Small intestine (tissue), 7 donors: ENCODE measurements at regions not wholly inside any gene's neighbourhood (a gene's known extent, or its start where the extent isn't known, plus 50 kb on each side); places are given as distances from the start of the nearest gene placed in this dataset.

Experiments used
- DNase-seq, 2 donors: peaks; one replicate each; pipeline versions ENCODE4 v3.0.0 to v3.0.0-alpha.2; 2013
- FAIRE-seq: peaks from 2 replicates; lab custom pipeline; 2012; peaks lifted over from hg19 to GRCh38; lab: Jason Lieb, UNC
- H3K27ac ChIP-seq, 3 donors: one replicate each; pipeline ENCODE4 v1.5.1; 2013; ENCODE audit warnings: low read length in 2 of 3, mild to moderate bottlenecking in 2 of 3, control low read depth in 1 of 3, inconsistent platforms in 1 of 3, low read depth in 1 of 3, moderate library complexity in 1 of 3
- H3K27me3 ChIP-seq, 3 donors: one replicate each; pipeline ENCODE4 v1.6.1; 2013; ENCODE audit warnings: low read length in 3 of 3, inconsistent platforms in 1 of 3; ENCODE audit not compliant: control insufficient read depth in 3 of 3, insufficient read depth in 3 of 3
- H3K36me3 ChIP-seq, 3 donors: one replicate each; pipeline ENCODE4 v1.6.1; 2013; ENCODE audit warnings: low read length in 3 of 3, inconsistent platforms in 1 of 3, low read depth in 1 of 3, mild to moderate bottlenecking in 1 of 3, moderate library complexity in 1 of 3; ENCODE audit not compliant: control insufficient read depth in 3 of 3, insufficient read depth in 2 of 3
- H3K4me1 ChIP-seq, 3 donors: one replicate each; pipeline ENCODE4 v1.6.1; 2013; ENCODE audit warnings: low read length in 2 of 3, inconsistent platforms in 1 of 3, low read depth in 1 of 3, mild to moderate bottlenecking in 1 of 3, moderate library complexity in 1 of 3; ENCODE audit not compliant: control insufficient read depth in 3 of 3, insufficient read depth in 2 of 3
- H3K4me3 ChIP-seq, 3 donors: one replicate each; pipeline ENCODE4 v1.5.1; 2013; ENCODE audit warnings: low read length in 3 of 3, control low read depth in 1 of 3, inconsistent platforms in 1 of 3, low read depth in 1 of 3, mild to moderate bottlenecking in 1 of 3, moderate library complexity in 1 of 3
- H3K9me3 ChIP-seq, 2 donors: one replicate each; pipeline ENCODE4 v1.6.1; 2013; ENCODE audit warnings: low read depth in 1 of 2, low read length in 1 of 2; ENCODE audit not compliant: control insufficient read depth in 2 of 2, insufficient read depth in 1 of 2
- WGBS, 3 donors: extraction: QIAGEN DNeasy Blood & Tissue Kit; methylation state at CpG; one replicate each; pipeline ENCODE4 v1.1.7; 2013; 5-methylcytosine and 5-hydroxymethylcytosine counted together
- donor health status: healthy with polysubstance abuse.
- donor health status: control.
- donor health status: control.
- donor health status: Bipolar disorder and iron deficiency.
- donor health status: healthy.

DNA sequence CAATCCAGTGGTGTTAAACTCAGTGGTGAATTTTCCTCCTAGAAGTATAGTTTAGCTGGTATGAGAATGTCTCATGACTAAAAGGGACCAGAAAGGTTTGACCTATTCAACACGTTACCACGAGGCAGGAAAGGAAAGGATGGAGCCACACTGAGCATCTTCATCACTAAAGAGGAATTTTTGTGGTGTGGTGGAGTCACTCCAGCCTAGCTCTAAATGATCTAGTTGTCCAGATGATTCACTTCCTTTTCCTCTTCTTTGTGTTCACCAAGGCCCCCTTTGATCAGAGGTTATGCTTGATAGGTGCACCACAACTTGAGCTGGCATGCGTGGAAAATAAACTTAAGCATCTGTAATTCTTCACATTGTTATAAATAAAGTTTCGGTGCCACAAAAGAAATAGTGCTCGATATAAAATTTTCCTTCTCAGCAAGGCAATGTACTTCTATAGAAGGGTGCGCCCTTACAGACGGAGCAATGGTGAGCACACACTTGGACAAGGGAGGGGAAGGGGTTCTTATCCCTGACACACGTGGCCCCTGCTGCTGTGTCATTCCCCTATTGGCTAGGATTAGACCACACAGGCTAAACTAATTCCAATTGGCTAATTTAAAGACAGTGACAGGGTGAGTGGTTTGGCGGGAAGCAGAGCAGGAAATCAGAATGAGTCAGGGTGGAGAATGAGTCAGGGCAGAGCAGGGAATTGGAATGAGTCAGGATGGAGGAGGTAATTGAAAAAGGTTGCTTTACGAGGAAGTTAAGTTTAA is 254.6 kb downstream of the HS3ST3A1 start:
- Histone ChIP-seq H3K27ac (no peak overlapping the region), H3K27me3 (no peaks in the 10 kb centered on the region), H3K4me3 (no peak overlapping the region), H3K36me3 (no peaks in the 10 kb centered on the region), H3K9me3 (peaks cover 0 to 3% of the 10 kb centered on the region in 2 donors), H3K4me1 (no peaks in the 10 kb centered on the region)
- no peak for FAIRE-seq
- DNase-seq: no peak
- 70 to 77% (median 75%) methylated on average over 10 of the region's 10 CpGs for WGBS, 3 donors

DNA sequence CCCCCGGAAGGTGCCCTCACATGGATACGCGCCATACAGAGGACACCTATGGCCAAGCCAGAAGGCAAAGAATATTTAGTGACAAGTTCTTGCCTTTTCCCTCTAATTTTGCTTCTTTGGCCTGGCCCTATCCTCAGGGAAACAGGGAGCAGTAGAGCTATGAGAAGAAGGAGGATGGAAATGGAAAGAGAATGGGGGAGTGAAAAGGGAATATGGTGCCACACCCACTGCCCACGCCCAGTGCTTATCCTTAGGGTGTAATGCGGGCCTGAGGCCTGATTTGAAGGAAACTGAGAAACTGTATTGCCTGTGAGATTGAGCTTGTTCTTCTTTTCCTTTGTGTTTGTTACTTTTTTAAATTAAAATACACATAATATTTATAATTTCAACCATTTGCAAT is 255.1 kb downstream of the HS3ST3A1 start:
- peaks cover 0 to 3% of the 10 kb centered on the region in 2 donors for H3K9me3 ChIP-seq
- 84 to 91% (median 86%) methylated on average over 5 of the region's 5 CpGs for WGBS, 3 donors
- no peak for DNase-seq
- H3K27ac ChIP-seq: peak overlapping the region in 1 of 3 donors; percentile 49
- no peaks in the 10 kb centered on the region for H3K36me3 ChIP-seq
- no peak overlapping the region for H3K4me3 ChIP-seq
- no peaks in the 10 kb centered on the region for H3K4me1 ChIP-seq
- no peak for FAIRE-seq
- no peaks in the 10 kb centered on the region for H3K27me3 ChIP-seq

DNA sequence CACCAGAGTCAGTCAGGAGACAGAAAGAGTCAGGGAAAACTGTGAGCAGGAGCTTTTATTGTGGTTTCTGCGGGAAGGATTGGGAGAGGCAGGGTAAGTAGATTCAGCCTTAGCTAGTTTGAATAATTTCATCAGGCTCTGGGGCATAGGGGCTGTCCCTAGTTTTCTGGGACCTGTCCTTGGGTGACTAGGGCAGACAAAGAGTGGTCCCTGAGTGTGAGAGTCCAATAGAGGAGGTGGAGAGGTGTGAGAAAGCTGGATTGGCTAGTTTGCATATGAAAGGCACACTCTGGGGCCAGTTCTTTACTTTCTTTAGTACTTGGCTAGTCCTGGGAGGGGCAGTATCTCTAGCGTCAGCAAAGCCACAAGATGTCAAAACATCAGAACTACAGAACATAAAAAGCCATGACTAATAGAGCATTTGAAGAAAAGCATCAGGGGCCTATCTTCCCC is 255.6 kb downstream of the HS3ST3A1 start:
- Histone ChIP-seq H3K27me3 (no peaks in the 10 kb centered on the region), H3K9me3 (peaks cover 0 to 3% of the 10 kb centered on the region in 2 donors), H3K36me3 (no peaks in the 10 kb centered on the region), H3K27ac (no peak overlapping the region), H3K4me3 (no peak overlapping the region), H3K4me1 (no peaks in the 10 kb centered on the region)
- FAIRE-seq: no peak
- WGBS, 3 donors: 66 to 75% (median 74%) methylated on average over 2 of the region's 2 CpGs
- no peak for DNase-seq

DNA sequence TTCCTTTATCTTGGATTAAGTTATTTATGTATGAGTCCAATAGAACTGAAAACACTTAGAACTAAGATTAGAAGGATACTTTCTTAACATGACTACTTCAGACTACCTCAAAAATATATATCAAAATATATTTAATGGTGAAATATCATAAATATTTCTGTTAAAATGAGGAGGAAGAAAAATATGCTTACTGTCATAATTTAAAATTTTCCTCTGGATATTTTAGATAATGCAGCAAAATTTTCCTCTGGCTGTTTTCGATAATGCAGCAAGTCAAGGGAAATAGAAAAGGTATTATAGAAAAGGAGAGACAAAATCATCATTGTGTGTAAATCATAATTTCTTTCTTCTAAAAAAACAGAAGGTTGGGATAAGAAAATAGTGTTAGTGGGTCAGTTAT is 263.3 kb downstream of the HS3ST3A1 start:
- H3K27me3 ChIP-seq: no peaks in the 10 kb centered on the region
- DNase-seq (no peak), FAIRE-seq (no peak)
- H3K9me3 ChIP-seq: no peaks in the 10 kb centered on the region
- no peaks in the 10 kb centered on the region for H3K4me1 ChIP-seq
- WGBS, 3 donors: 73 to 84% (median 82%) methylated on average over 1 of the region's 1 CpG
- no peak overlapping the region for H3K27ac ChIP-seq
- H3K36me3 ChIP-seq: no peaks in the 10 kb centered on the region
- H3K4me3 ChIP-seq: no peak overlapping the region

DNA sequence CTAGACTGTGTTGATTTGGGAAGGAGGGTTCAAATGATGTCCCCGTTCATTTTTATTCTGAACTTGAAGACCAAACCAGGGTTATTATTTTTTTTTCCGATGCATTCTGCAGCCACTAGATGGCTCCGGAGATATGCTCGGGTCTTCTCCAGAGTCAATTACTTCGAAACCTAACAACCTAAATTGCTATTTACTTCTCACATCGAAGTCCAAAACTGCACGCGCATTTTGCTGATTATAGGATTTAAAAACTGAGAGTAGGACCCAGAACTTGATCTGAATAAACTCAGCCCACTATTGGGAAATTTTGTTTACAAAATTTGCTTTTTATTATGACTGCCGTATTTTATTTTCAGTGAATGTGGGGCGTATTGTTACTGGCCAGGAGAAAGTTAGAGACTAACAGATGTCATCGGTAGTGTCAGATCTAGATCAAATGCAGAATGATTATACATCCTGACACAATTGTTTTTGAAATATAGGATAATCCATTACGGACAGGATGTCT is 263.8 kb downstream of the HS3ST3A1 start:
- no peaks in the 10 kb centered on the region for H3K4me1 ChIP-seq
- no peaks in the 10 kb centered on the region for H3K9me3 ChIP-seq
- no peak overlapping the region for H3K27ac ChIP-seq
- WGBS, 3 donors: 2 to 4% (median 3%) methylated on average over 12 of the region's 12 CpGs
- DNase-seq (peak; percentile 51 to 67), FAIRE-seq (no peak)
- H3K27me3 ChIP-seq: no peaks in the 10 kb centered on the region
- H3K36me3 ChIP-seq: no peaks in the 10 kb centered on the region
- peak overlapping the region in 1 of 3 donors; percentile 17 for H3K4me3 ChIP-seq

DNA sequence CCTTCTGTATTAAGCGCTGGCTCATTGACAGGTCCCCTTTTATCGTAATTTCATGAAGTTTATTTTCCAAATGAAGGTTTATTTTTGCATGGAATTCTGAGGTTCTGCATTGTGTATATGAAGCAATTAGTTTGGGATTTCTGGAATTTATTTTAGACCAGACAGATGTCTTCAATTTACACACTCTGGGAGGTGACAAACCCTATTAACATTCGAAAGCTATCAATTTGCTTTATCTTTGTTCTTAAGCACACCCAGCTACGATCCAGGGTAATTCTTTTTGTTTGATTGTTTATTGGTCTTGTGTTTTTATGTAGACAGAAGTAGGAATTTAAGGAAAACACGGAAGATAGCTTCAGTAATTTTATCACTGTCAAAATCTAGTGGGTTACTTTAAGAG is 264.6 kb downstream of the HS3ST3A1 start:
- H3K4me1 ChIP-seq: no peaks in the 10 kb centered on the region
- WGBS, 3 donors: 37 to 42% (median 40%) methylated on average over 5 of the region's 5 CpGs
- no peaks in the 10 kb centered on the region for H3K36me3 ChIP-seq
- no peak overlapping the region for H3K27ac ChIP-seq
- H3K9me3 ChIP-seq: no peaks in the 10 kb centered on the region
- no peaks in the 10 kb centered on the region for H3K27me3 ChIP-seq
- DNase-seq: no peak
- no peak overlapping the region for H3K4me3 ChIP-seq
- no peak for FAIRE-seq

DNA sequence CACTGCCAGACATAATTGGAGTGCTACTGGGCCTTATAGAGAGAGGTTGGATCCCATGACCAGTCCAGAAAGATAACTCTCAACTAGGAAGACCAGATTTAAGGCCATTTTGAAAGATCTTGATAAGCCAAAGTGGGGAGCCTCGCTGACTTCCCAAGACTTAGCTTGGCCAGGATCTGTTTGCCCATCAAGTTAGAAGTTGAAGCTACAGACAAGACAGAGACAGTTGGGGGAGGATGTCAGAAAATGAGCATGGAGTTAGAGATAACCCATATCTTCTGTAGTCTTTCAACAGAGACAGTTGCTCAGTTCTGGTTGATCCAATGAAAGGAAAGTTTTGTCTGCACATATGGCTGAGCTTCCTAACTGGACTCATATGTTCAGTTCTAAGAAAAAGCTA is 267.4 kb downstream of the HS3ST3A1 start:
- Histone ChIP-seq H3K27me3 (no peaks in the 10 kb centered on the region), H3K36me3 (no peaks in the 10 kb centered on the region), H3K27ac (no peak overlapping the region), H3K9me3 (no peaks in the 10 kb centered on the region), H3K4me1 (no peaks in the 10 kb centered on the region), H3K4me3 (no peak overlapping the region)
- FAIRE-seq (no peak), DNase-seq (no peak)
- 83 to 89% (median 87%) methylated on average over 1 of the region's 1 CpG for WGBS, 3 donors

DNA sequence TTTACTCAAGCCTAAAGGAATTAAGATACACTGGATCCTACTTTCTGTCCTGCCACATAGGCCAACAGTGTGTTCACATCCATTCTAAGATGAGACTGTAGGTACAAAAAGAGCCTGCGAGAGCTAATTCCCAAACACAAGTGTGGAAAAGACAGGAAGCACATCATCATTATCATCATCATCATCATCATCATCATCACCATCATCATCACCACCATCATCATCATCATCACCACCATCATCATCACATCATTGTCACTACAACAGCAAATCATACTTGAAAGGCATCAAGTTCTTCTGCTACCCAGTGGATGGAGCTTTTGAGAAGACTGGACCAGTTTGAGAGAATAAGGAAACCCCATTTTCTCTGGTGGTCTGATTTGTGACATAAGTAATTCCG is 268.1 kb downstream of the HS3ST3A1 start:
- no peak for FAIRE-seq
- no peak for DNase-seq
- Histone ChIP-seq H3K36me3 (no peaks in the 10 kb centered on the region), H3K9me3 (no peaks in the 10 kb centered on the region), H3K4me1 (no peaks in the 10 kb centered on the region), H3K27ac (no peak overlapping the region), H3K4me3 (no peak overlapping the region), H3K27me3 (no peaks in the 10 kb centered on the region)
- WGBS, 3 donors: 78 to 93% (median 91%) methylated on average over 2 of the region's 2 CpGs
